Activated CD4-positive, alpha-beta T cell treated with anti-CD3 and anti-CD28 coated beads, Interleukin-2, Interleukin-6, amounts not matched to agents 100 ng/mL and 50 ng/mL, durations not matched to agents 16 hours and 8 hours (primary cell): ENCODE measurements at regions not wholly inside any gene's neighbourhood (a gene's known extent, or its start where the extent isn't known, plus 50 kb on each side); places are given as distances from the start of the nearest gene placed in this dataset.

Experiments
- DNase-seq: peaks from one replicate; pipeline ENCODE4 v3.0.0-alpha.2; 2020

- no peak for DNase-seq
Observed at GRCh38 chr14:81849714-81850113, 316.1 kb upstream of the SEL1L start.

GRCh38 chr14:81855007-81855406, 321.4 kb upstream of the SEL1L start:
- DNase-seq: no peak

GRCh38 chr14:81859046-81859445, 325.4 kb upstream of the SEL1L start:
- DNase-seq: no peak

GRCh38 chr14:81868172-81868571, 334.5 kb upstream of the SEL1L start:
- DNase-seq: no peak

GRCh38 chr14:81871706-81872105, 338.1 kb upstream of the SEL1L start:
- DNase-seq: no peak

GRCh38 chr14:81884382-81884781, 350.7 kb upstream of the SEL1L start:
- DNase-seq: no peak

- DNase-seq: no peak
Observed at GRCh38 chr14:81886588-81886987, 352.9 kb upstream of the SEL1L start.

- DNase-seq: no peak
Observed at GRCh38 chr14:81889529-81889928, 355.9 kb upstream of the SEL1L start.

- no peak for DNase-seq
Observed at GRCh38 chr14:81890020-81890419, 356.4 kb upstream of the SEL1L start.

GRCh38 chr14:81903477-81903876, 369.8 kb upstream of the SEL1L start:
- DNase-seq: no peak

GRCh38 chr14:81927070-81927469, 393.4 kb upstream of the SEL1L start:
- no peak for DNase-seq

- no peak for DNase-seq
Observed at GRCh38 chr14:81931828-81932227, 398.2 kb upstream of the SEL1L start.

GRCh38 chr14:81936348-81936747, 402.7 kb upstream of the SEL1L start:
- DNase-seq: no peak

- no peak for DNase-seq
Observed at GRCh38 chr14:81936902-81937301, 403.2 kb upstream of the SEL1L start.

GRCh38 chr14:81938341-81938740, 404.7 kb upstream of the SEL1L start:
- DNase-seq: no peak

GRCh38 chr14:81940651-81941050, 407.0 kb upstream of the SEL1L start:
- DNase-seq: no peak

- no peak for DNase-seq
Observed at GRCh38 chr14:81942071-81942470, 408.4 kb upstream of the SEL1L start.

- DNase-seq: no peak
Observed at GRCh38 chr14:81946375-81946774, 412.7 kb upstream of the SEL1L start.

- no peak for DNase-seq
Observed at GRCh38 chr14:81946834-81947798, 413.5 kb upstream of the SEL1L start.

GRCh38 chr14:81952917-81953316, 419.3 kb upstream of the SEL1L start:
- no peak for DNase-seq

- no peak for DNase-seq
Observed at GRCh38 chr14:81953419-81953818, 419.8 kb upstream of the SEL1L start.

GRCh38 chr14:81955123-81955522, 421.5 kb upstream of the SEL1L start:
- no peak for DNase-seq

GRCh38 chr14:81960781-81961180, 427.1 kb upstream of the SEL1L start:
- DNase-seq: no peak

GRCh38 chr14:81963846-81964245, 430.2 kb upstream of the SEL1L start:
- no peak for DNase-seq

GRCh38 chr14:81970307-81970706, 436.7 kb upstream of the SEL1L start:
- DNase-seq: no peak
